ENCODE measurements at regions not wholly inside any gene's neighbourhood (a gene's known extent, or its start where the extent isn't known, plus 50 kb on each side); places are given as distances from the start of the nearest gene placed in this dataset.

DNA sequence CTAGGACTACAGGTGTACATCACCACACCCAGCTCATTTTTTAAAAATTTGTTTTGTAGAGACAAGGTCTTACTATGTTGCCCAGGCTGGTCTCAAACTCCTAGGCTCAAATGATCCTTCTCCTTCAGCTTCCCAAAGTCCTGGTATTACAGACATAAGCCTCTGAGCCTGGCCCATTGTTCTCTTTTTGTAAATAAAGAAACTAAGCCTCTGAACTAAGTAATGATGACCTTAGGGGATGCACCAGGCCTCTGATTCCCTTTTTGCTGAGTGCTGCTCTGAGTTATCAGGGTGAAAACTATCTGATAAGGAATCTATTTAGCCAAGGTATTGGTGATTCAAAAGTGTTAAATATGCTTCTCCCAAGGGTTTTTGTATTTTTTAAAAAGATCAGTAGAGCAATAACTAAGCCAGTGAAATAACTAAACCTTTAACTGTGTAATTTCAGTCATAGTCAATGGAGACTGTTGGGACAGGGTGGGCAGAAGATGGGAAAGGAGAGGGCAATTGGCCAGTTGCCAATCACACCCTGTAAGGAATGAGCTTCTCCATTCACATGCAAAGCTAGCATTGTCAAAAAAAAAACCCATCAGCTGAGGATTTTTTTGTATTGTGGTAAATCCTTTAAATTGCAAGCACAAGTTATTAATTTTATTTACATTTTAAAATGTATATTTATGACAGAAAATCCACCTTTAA is 194.8 kb upstream of the PFN2 start:
- TF ChIP-seq, protein P1, sequence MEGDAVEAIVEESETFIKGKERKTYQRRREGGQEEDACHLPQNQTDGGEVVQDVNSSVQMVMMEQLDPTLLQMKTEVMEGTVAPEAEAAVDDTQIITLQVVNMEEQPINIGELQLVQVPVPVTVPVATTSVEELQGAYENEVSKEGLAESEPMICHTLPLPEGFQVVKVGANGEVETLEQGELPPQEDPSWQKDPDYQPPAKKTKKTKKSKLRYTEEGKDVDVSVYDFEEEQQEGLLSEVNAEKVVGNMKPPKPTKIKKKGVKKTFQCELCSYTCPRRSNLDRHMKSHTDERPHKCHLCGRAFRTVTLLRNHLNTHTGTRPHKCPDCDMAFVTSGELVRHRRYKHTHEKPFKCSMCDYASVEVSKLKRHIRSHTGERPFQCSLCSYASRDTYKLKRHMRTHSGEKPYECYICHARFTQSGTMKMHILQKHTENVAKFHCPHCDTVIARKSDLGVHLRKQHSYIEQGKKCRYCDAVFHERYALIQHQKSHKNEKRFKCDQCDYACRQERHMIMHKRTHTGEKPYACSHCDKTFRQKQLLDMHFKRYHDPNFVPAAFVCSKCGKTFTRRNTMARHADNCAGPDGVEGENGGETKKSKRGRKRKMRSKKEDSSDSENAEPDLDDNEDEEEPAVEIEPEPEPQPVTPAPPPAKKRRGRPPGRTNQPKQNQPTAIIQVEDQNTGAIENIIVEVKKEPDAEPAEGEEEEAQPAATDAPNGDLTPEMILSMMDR (IDR thresholded peaks at IDR 0.05), result no peak
- no peak for TF ChIP-seq POLR2AphosphoS5 (IDR thresholded peaks at IDR 0.05)
- no peak for TF ChIP-seq POLR2A (IDR thresholded peaks at IDR 0.05)
